ENCODE measurements at regions not wholly inside any gene's neighbourhood (a gene's known extent, or its start where the extent isn't known, plus 50 kb on each side); places are given as distances from the start of the nearest gene placed in this dataset.
"Not testable (repeated sequence)": the region's sequence is repeated elsewhere in the genome, so short reads cannot be mapped to it uniquely, and the experiment has no call there.

GRCh38 chr14:36418937-36419336, 98.5 kb upstream of the MBIP start:
- H3K9me1 ChIP-seq (ENCODE audit: control insufficient read depth, insufficient read depth, low read length), result no peaks in the 10 kb centered on the region
- in situ Hi-C loops (cut with MboI), result no loop called here

GRCh38 chr14:36411951-36412350, 91.5 kb upstream of the MBIP start:
- ATAC-seq; H3K9ac ChIP-seq (ENCODE audit: insufficient read depth in 1 of 2, low read depth in 2 of 2, low read length in 2 of 2); H3K9me3 ChIP-seq (replicated peaks; ENCODE audit: control insufficient read depth, insufficient read depth, low read depth, low read length); H3K36me3 ChIP-seq (ENCODE audit: control insufficient read depth, insufficient read depth, low read length); BruUV-seq (replicated peaks); H2AFZ ChIP-seq (ENCODE audit: low read depth, low read length); POLR2A ChIA-PET; H3K27ac ChIP-seq (ENCODE audit: extremely low read depth, low read depth, low read length); H3K4me3 ChIP-seq; FAIRE-seq; H3K27me3 ChIP-seq (ENCODE audit: control insufficient read depth in 2 of 2, insufficient read depth in 2 of 2, low read length in 2 of 2); DNase-seq (ENCODE audit: extremely low read depth in 1 of 4, low spot score in 3 of 4); CTCF ChIA-PET (ENCODE audit: low intra/inter-chr PET ratio); in situ Hi-C loops (cut with MboI); H3K79me2 ChIP-seq (ENCODE audit: control insufficient read depth, insufficient read depth, low read length); H3K4me1 ChIP-seq (replicated peaks in 1 of 2; ENCODE audit: control insufficient read depth in 2 of 2, insufficient read depth in 2 of 2, low read length in 2 of 2); H4K20me1 ChIP-seq (replicated peaks; ENCODE audit: control insufficient read depth, insufficient read depth, low read length); H3K9me1 ChIP-seq (ENCODE audit: control insufficient read depth, insufficient read depth, low read length); intact Hi-C loops (cut with micrococcal nuclease); H3K4me2 ChIP-seq (ENCODE audit: insufficient read depth, low read length): not testable (repeated sequence)
- WGBS (ENCODE audit: insufficient coverage, low coverage, missing lambda C conversion rate), result 0% methylated on average over 5 of the region's 17 CpGs

More at GRCh38 chr14:36418937-36419336, 98.5 kb upstream of the MBIP start:
- TF ChIP-seq STAG1 (CRISPR knock-in tag; IDR thresholded peaks at IDR 0.05; ENCODE audit: borderline replicate concordance), result no peak
- Histone ChIP-seq H3K4me3 (no peak overlapping the region), H3K4me1 (replicated peaks in 1 of 2; ENCODE audit: control insufficient read depth in 2 of 2, insufficient read depth in 2 of 2, low read length in 2 of 2) (no peaks in the 10 kb centered on the region), H2AFZ (ENCODE audit: low read depth, low read length) (no peak overlapping the region), H3K27me3 (ENCODE audit: control insufficient read depth in 2 of 2, insufficient read depth in 2 of 2, low read length in 2 of 2) (no peaks in the 10 kb centered on the region), H3K36me3 (ENCODE audit: control insufficient read depth, insufficient read depth, low read length) (no peaks in the 10 kb centered on the region), H3K79me2 (ENCODE audit: control insufficient read depth, insufficient read depth, low read length) (no peaks in the 10 kb centered on the region), H4K20me1 (replicated peaks; ENCODE audit: control insufficient read depth, insufficient read depth, low read length) (no peaks in the 10 kb centered on the region), H3K9ac (ENCODE audit: insufficient read depth in 1 of 2, low read depth in 2 of 2, low read length in 2 of 2) (no peak overlapping the region), H3K4me2 (ENCODE audit: insufficient read depth, low read length) (no peak overlapping the region), H3K9me3 (replicated peaks; ENCODE audit: control insufficient read depth, insufficient read depth, low read depth, low read length) (no peaks in the 10 kb centered on the region), H3K27ac (ENCODE audit: extremely low read depth, low read depth, low read length) (no peak overlapping the region)
- ChIA-PET CTCF (ENCODE audit: low intra/inter-chr PET ratio) (no interaction called here), POLR2A (interaction anchor here (0.7 kb wide), 1 partner anchor 11 kb away, joined by 3 read pairs; no protein-coding TSS in a partner anchor)
- intact Hi-C loops (cut with micrococcal nuclease), result no loop called here
- BruUV-seq (replicated peaks), result no TSS peak
- no peak for FAIRE-seq
- ATAC-seq, result no peak
- no peak for DNase-seq (ENCODE audit: extremely low read depth in 1 of 4, low spot score in 3 of 4)
